HUDEP-2 (cell line): ENCODE measurements at regions not wholly inside any gene's neighbourhood (a gene's known extent, or its start where the extent isn't known, plus 50 kb on each side); places are given as distances from the start of the nearest gene placed in this dataset.

Experiments used
- DNase-seq, 76 experiments: peaks; one replicate each; lab custom pipeline; 2025; ENCODE audit not compliant: unreplicated experiment in 76 of 76; lab: John Stamatoyannopoulos, UW

DNA sequence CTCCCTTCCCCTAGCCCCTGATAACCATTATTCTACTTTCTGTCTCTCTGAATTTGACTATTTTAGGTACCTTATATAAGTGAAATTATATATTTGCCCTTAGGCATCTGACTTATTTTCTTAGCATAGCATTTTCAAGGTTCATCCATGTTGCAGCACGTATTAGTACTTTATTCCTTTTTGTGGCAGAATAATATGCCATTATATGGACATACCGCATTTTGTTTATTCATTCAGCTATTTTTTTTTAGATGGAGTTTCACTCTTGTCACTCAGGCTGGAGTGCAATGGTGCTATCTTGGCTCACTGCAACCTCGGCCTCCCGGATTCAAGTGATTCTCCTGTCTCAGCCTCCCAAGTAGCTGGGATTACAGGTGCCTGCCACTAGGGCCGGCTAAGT lies 326.2 kb upstream of the PLXNA2 start:
- DNase-seq: no peak

DNA sequence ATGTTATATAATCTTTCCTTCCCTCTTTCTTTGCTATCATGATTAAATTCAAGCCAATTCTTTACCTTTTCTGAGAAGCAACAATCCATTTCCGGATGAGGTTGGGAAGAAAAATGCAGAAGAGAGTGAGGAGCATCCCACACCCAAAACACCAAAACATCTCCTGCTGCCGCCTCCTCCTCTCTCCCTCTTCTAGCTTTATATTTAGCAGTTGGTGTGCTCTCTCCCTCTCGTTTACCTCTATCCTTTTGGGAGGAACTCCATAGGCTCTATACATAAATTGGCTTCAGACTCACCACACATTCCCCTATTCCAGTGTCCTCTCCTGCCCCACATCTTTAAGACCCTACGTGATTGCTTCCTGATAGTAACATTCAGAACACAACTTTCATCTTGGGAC lies 332.2 kb upstream of the PLXNA2 start:
- no peak for DNase-seq

DNA sequence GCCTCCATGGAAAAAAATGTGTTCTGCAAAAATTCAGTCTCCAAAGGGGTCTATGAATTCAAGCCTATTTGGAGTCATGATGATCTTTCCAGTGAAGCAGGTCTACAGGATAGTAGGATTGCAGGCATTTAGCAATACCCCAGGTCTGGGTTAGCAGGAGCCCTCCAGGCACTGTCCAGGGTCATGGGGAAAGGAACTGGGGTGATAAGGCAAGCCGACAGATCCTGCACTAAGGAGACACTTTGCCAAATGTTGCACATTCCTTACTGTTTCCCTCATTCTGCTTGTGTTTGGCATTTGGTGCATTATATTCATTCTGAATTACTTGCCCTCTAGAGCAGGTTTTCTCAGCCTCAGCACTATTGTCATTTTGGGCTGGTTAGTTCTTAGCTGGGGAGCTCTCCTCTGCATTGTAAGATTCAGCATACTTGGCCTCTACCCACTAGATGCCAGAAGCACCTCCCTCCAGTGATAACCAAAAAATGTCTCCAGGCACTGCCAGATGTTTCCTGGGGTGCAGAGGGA lies 333.3 kb upstream of the PLXNA2 start:
- no peak for DNase-seq

DNA sequence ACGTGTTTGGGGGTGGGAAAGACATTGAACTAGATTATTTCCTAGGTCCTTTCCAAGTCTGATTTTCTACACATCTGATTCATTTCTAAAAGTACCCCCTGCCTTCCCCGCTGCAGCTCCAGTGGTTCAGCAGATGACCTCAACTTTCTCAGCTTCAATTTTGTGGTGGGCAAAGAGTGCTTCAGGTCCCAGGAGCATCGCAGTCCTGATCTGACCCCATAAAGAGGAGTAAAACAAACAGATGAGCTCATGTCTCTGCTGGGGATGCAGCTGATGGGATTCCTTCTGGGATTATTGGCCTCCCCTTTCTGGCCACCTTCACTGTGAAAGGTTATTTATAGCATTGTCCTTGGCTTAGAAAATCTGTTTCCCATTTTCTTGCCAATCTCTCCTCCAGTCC lies 337.0 kb upstream of the PLXNA2 start:
- no peak for DNase-seq

DNA sequence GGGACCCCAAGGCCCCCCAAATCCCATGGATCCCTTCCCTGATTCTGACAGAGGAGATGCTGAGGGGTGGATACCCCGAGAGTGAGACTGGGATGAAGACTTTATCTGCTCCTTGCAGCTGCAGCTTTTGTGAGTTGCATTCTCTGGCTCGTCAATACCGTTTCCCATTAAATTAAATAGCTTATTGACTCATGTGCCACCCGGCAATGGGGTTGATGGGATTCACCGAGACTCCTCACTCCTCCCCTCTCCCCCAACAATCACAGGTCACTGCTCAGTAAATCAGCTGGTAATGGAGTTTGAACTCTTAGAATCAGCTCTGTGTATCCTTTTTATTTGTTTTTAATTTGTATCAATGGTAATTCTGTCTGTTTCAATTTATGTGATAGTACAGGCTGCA lies 337.5 kb upstream of the PLXNA2 start:
- no peak for DNase-seq

DNA sequence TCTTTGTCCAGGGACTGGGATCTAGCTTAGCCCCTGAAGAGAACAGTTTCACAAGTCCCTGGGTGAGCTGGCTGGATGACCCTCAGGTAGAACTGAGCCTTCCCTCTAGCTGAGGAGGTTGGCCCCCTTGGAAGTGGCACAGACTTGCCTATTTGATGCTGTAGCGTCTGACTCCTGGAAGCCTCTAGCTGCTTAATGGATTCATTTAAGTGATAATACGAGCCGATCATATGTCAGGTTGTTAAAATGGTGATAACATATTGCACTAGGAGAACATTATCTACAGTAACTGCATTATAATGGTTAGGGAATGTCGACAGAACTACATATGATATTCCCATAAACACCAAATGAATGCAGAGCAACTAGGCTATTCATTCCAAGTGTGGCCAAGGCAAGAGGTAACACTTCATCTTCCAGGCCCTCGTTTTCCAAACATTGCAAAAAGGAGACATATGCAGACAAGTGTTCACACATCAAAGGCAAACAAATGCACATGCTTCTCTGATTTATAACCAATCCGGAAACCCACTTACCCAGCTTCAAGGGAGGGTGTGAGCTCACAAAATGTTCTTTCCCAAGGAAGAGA lies 340.1 kb upstream of the PLXNA2 start:
- no peak for DNase-seq

DNA sequence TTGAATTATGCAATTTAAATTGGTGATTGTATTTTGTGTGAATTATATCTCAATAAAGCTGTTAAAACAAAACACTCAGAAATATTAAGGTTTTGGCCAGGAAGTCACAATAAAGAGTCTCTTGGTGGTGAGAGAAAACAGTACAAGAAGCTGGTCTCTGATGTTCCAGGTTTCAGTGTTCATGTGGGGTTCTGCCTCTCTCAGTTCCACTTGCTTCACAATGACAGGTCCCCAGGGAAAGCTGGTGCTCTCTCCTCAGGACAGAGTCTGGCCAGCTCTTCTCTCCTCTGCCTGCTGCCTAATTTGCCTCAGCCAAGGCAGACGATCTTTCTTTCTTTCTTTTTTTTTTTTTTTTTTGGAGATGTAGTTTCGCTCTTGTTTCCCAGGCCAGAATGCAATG lies 342.9 kb upstream of the PLXNA2 start:
- no peak for DNase-seq

DNA sequence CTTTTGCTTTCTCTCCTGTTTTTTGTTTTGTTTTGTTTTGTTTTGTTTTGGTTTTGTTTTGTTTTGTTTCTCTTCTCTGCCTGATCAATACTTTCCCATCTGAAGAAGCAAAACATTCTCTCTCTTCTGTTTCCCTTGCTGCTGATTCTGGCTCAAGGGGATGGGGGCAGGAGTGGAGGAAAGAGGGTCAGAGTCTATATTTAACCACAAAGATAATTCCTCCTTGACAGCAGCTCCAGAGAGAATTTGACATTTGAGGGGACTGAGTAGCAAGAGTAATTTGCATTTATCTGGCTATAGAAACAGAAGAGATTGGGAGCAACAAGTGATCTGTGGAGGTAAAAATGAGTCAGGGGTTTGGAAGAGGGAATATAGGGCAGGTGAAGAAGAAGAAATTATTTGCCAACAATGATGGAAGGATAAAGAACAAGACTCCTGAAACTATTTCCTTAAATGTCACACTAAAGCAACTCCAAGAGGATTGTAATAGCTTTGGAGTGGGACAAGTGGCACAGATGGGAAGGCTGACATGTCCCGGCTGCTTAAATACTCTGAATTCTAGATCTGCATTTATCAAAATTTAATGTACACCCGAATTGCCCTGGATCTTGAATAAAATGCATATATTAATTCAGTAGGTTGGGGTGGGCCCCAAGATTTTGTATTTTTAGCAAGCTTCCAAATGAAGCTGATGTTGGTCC lies 349.3 kb upstream of the PLXNA2 start:
- DNase-seq: no peak

DNA sequence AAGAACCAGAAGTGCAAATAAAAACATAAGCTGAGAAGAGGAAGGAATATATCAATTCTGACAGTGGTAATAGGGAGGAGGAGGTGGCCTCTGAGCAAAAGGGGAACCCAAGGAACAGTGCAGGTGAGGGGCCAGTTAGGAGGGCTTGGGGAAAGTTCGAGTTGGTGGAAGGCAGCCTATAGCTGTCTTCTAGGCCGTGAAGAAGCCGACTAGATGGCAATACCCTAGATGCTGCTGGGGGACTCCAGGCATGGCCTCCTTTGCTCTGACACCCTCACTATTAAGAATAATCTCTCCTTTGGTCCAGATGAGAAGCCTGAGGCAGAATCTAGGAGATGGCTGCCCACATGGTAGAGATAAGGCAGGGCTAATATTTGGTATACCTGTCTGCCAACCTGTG lies 351.1 kb upstream of the PLXNA2 start:
- DNase-seq: no peak

DNA sequence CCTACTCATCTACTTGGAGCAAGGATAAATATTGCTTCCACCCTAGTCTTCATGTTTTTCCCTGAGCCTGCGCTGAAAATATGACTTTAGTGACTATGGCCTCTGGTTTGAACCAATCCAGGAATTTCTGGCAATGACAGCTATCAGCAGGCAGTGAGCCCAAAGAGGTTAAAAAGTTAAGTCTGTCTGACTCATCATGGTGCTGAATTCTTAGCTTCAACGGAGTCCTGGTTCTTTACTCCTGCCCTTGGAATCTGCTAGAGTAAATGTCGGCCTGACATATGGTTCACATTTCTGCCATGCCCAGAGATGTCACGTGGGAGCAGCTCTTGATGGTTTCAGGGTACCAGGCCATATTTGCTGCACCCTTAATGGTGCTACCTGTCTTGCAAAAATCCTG lies 351.6 kb upstream of the PLXNA2 start:
- no peak for DNase-seq

DNA sequence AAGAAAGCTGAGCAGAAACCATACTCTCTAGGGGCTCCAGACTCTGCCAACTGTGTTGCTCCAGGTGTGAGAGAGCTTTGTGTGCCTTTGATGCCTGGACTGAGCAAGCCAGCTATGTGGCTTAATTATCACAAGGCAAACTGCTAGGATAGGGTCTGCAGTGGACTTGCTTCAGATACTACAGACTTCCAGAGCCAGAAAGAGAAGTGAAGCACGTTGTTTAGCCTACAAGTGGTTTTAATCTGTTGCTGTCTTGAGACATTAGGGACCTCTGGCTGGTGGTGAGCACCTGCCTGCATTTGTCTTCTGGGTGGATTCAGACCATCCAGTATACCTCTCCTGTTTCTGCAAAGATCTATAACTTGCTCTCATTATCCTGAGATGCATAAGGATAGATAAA lies 353.4 kb upstream of the PLXNA2 start:
- DNase-seq: no peak

DNA sequence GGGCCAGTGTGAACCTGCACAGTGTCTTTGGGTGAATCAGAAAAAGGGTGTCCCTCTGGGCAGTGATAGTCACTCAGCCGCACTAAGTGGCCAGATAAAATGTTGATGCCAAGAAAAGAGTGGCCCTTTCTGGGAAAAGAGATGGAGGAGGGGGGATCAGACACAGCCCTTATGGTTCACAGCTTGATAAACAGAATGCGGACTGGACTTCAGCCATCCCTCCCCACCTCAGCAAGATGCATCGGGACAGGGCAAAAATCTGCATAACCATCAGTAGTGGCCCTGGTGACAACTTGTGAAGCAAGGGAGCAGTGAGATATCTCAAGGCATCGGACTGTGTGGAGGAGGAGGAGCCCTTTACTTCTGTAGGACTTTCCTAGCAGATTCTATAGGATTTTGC lies 353.8 kb upstream of the PLXNA2 start:
- DNase-seq: no peak

DNA sequence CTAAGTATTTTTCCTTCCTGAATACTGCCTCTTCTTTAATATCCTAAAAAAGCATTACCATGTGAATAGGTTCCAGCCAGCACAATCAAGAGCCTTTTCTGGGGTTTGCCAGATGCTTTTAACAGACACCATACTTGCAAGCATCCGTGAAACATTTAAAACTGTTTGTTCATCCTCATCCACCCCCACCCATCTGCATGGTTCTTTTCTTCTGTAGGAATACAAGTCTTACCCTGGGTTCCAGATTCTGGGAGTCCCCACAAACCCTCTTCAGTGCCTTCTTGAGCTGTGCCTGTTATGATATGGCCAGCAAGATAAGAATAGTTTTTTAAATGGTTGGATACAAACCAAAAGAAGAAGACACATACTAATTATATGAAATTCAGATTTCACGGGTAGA lies 354.9 kb upstream of the PLXNA2 start:
- no peak for DNase-seq

DNA sequence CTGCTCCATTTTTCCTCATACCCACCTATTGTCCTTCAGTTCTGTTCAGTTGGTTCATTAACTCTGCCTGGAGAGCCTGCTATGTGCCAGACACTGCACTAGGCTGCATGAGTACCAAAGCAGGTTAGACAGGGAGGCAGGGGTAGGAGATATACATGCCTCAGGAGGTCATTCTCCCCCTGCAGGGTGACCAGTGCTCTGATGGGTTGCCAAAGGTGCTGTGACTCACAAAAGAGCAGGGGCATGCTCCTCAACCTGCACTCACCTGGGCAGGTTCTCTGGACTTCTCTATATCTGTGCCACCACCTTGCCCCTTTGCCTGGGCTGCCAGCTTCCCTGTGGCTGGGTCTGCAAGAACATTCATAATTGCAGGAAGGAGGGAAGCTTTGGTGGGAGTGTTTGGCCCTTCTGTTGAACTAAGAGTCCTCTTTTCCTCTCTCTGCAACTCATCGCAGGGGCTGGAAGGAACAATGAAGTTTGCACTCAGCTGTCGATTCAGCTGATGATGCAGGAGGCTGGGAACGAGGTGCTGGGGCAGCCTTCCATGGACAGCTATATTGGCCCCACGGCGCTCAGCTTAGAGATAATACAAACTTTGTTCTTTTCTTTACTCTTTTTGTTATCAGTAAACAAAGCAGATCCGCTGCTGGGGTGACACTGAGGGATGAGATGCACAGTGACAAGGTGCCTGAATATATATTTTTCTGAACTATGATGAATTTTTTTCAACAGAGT lies 356.4 kb upstream of the PLXNA2 start:
- DNase-seq: no peak

DNA sequence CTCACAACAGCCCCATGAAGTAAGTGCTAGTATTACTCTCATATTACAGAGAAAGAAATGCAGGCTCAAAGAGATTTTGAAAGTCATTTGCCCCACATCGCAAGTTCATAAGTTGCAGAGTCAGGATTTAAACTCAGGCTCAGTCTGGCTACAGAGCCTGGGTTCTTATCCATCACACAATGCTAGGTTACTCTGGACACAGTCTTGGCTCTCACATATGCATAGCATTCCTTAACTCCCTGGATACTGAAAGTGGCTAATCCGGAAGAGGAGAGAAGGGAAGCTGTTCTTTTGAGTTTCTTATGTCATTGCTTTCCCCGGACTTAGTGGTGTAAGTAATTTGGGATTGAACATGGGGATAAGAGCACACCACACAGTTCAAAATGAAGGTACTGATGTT lies 357.4 kb upstream of the PLXNA2 start:
- no peak for DNase-seq

DNA sequence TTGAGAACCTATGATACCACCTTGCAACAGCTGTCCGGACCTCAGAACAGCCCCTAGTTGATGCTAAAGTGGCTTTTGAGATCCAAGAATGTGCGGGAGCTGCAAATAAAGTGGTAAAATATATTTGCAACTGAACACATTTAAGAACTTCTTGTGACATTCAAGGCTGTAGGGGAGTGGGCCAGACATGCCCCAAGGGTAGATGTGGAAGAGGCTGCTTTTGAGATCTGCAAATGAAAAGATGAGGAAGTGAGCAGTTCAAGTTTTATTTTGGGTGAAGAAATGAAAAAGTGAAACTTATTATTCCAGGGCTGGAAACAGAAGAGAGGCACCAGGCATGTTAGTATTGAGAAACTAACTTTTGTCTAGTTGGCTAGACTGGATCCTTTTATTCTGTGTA lies 359.5 kb upstream of the PLXNA2 start:
- DNase-seq: no peak

DNA sequence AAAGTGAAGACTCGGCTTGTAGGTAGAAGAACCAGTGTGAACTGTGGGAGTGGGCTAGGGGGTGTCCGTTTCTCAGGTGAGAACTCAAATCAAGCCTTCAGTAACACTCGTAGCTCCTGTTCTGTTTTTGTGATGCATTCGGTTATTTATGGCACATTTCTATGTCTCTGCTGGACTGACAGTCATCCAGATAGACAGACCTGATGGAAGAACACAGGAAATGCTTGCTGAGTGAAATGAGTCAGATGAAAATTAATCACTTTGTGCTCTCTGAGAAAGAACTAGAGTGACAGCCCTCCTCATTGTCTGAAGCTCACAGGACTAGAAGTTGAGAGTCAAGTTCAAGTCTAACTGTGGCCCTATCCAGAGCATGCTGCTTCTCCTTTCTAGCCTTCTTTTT lies 360.1 kb upstream of the PLXNA2 start:
- no peak for DNase-seq

DNA sequence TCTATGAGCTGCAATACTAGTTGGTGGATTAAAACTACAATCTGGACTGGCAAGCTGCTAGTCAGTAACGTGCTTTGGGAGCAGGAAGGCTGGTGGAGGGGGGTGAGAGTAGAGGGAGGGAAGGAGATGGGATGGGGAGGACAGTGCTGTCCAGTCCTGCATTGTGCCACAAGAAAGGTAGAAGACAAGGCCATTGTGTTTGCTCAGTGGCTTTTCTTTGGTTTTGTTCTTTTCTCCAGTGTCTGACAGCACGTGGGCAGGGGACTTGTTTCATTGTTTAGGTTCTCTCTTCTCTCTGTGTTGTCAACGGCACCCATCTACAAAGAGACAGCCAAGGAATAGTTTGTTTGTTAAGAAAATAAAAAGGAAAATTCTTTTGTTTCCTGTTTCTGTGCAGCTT lies 362.8 kb upstream of the PLXNA2 start:
- DNase-seq: no peak

DNA sequence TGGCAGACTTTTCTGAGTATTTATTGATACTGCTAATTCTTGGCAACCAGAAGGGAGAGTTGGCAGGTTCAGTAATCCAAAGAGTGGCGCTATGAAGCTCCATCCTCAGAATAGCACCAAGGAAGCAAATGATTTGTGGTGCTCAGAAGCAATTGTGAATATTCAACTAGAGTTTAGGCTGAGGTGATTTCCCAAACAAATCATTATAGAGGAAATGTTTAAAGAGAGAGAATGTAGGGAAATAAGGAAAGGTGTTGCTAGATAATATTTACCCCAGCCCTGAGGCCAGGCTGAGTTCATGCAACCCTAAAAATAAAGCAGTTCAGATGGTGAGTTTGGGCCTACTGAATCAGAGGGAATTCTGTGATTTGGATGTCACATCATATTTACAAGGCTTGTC lies 363.4 kb upstream of the PLXNA2 start:
- DNase-seq: no peak

DNA sequence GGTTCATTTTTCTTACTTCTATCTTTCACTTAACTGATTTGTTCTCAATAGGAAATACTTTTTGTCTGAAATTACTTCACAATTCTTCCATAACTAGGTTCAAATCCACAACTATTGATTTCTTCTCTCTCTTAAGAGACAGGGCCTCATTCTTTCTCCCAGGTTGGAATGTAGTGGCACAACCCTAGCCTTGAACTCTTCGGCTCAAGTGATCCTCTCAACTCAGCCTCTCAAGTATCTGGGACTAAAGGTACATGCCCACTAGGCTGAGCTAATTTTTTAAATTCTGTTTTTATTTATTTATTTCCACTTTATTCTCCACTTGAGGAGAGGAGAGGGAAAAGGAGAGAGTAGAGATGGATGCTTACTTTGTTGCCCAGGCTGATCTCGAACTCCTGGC lies 370.4 kb upstream of the PLXNA2 start:
- DNase-seq: no peak

DNA sequence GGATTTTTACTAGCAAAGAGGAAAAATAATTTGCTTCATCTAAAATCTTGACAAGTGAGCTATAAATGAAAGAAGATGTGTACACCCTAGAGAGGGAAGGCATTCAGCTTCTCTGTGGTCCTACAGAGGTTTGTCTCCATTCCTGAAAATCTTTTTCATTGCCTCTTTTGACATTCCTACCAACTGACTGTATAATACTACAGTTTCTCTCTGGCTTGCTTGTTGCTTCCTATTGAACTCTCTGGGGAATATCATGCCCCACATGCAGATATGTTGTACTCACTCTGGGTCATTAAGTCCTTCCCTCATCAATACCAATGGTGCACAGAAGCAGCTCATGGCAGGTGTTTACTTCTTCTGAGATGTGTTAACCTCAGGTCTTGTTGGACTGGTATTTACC lies 371.2 kb upstream of the PLXNA2 start:
- no peak for DNase-seq

DNA sequence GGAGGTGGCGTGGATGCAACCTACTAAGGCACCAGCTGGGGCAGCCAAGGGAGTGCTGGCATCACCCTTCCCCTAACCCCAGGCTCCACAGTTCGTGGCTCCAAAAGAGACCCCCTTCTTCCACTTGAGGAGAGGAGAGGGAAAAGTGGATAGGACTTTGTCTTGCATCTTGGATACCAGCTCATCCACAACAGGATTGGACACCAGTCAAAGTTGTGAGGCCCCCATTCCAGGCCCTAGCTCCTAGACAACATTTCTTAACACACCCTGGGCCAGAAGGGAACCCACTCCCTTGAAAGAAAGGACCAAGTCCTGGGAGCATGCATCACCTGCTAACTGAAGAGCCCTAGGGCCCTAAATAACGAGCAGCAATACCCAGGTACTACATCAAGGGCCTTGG lies 372.6 kb upstream of the PLXNA2 start:
- no peak for DNase-seq
